Prostate gland (tissue), 2 donors: ENCODE measurements at regions not wholly inside any gene's neighbourhood (a gene's known extent, or its start where the extent isn't known, plus 50 kb on each side); places are given as distances from the start of the nearest gene placed in this dataset.

ENCODE experiments used
- POLR2A ChIP-seq: fragments of 450-650 bp; IDR thresholded peaks from one replicate; pipeline ENCODE4 v1.6.1; 2016; ENCODE audit warnings: antibody characterized with exemption, mild to moderate bottlenecking
- POLR2AphosphoS5 ChIP-seq: sonication (generic); formaldehyde crosslinking; IDR thresholded peaks from one replicate; pipeline ENCODE4 v1.6.1; 2017; ENCODE audit warnings: antibody characterized with exemption
- TF ChIP-seq, protein P1 (sequence below), 4 experiments: fragments of 200-600 bp in 2 of 4; fragments of 450-650 bp in 2 of 4; sonication (generic) in 2 of 4; IDR thresholded peaks; 1 replicate in 3 of 4; 2 replicates in 1 of 4; pipeline ENCODE4 v1.5.1; 2016 to 2019; ENCODE audit warnings: antibody characterized with exemption in 4 of 4, mild to moderate bottlenecking in 2 of 4, moderate library complexity in 2 of 4

DNA sequence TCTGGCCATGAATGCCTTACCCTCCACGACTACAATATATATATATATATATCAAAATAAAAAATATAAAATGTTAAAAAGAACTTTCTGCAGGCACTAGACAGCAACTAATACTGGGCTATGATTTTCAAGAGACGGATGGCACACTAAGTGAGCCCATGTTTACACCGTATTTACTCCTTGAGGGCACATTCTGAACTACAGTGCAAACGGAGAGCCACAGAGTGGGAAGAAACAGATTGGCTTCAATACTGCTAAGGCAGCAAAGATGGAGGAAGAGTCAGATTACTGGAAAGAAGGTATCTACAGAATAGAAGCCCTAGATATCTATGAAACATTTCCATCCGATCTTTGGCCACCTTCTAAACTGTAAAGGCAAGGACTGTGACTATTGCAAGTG is 330.3 kb downstream of the HTR1B start:
- TF ChIP-seq, protein P1, sequence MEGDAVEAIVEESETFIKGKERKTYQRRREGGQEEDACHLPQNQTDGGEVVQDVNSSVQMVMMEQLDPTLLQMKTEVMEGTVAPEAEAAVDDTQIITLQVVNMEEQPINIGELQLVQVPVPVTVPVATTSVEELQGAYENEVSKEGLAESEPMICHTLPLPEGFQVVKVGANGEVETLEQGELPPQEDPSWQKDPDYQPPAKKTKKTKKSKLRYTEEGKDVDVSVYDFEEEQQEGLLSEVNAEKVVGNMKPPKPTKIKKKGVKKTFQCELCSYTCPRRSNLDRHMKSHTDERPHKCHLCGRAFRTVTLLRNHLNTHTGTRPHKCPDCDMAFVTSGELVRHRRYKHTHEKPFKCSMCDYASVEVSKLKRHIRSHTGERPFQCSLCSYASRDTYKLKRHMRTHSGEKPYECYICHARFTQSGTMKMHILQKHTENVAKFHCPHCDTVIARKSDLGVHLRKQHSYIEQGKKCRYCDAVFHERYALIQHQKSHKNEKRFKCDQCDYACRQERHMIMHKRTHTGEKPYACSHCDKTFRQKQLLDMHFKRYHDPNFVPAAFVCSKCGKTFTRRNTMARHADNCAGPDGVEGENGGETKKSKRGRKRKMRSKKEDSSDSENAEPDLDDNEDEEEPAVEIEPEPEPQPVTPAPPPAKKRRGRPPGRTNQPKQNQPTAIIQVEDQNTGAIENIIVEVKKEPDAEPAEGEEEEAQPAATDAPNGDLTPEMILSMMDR (IDR thresholded peaks at IDR 0.05), result no peak
- no peak for TF ChIP-seq POLR2A
- no peak for TF ChIP-seq POLR2AphosphoS5
